Fibroblast of skin of right biceps (primary cell): ENCODE measurements at regions not wholly inside any gene's neighbourhood (a gene's known extent, or its start where the extent isn't known, plus 50 kb on each side); places are given as distances from the start of the nearest gene placed in this dataset.
A peak's percentile ranks its signal among the peaks of the same experiment; 100 is the strongest.
"Not testable (repeated sequence)": the region's sequence is repeated elsewhere in the genome, so short reads cannot be mapped to it uniquely, and the experiment has no call there.

Experiments
- DNase-seq: peaks from one replicate; pipeline ENCODE4 v3.0.0-alpha.2; 2013

DNA sequence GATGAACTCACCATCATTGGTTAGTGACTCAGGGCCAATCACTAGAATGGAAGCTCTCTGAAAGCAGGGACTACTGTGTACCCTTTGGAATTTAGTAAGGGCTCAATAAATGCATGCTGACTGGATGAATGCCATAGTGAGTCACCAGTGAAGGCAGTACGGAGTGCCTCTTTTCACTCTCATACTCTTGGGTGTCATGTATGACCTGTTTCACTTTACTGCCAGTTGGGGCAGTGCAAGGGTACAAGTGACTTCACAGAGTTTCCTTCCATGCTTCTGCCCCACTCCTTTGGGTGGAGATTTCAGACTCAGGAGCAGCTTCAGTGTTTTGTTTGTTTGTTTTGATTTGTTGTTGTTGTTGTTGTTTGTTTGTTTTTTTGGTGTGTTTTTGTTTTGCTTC lies 57.7 kb downstream of the SOX3 start:
- DNase-seq, result no peak

DNA sequence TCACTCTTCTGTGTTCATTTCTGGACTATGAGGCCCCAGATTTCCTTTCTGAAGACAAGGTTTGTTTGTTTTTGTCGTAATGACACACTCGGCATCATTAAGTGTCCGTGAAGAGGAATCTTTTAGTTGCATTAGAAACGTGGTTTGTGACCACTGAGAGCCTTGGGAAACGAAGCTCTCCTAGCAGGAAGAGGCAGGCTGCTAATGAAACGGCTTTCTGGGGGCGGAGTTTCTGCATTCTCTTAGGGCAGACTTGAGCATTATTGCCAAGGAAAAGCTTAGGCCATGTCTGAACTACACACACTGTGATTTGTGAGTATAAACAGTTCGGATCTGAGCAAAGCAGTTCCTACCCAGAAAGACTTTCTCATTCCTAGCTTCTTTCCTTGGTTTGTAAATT lies 64.0 kb downstream of the SOX3 start:
- DNase-seq, result no peak

DNA sequence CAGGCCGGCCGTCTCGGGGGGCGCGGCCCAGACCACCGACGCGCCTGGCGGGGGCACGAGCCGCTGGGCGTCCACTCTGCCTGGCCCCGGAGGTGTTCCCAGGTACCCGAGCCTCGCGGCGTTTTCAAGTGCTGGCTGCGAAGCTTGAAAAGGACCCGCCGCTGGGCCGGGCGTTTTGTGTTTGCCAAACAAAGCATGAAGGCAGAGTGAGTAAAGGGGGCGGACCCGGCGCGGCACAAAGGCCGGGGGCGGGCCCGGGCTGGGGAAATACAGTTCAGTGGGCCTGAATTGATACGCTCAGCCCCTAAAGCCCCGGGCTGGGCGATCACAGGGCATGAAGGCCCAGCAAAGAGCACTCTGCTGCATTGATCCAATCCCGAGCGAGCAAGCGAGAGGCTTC lies 65.4 kb downstream of the SOX3 start:
- DNase-seq, result no peak

DNA sequence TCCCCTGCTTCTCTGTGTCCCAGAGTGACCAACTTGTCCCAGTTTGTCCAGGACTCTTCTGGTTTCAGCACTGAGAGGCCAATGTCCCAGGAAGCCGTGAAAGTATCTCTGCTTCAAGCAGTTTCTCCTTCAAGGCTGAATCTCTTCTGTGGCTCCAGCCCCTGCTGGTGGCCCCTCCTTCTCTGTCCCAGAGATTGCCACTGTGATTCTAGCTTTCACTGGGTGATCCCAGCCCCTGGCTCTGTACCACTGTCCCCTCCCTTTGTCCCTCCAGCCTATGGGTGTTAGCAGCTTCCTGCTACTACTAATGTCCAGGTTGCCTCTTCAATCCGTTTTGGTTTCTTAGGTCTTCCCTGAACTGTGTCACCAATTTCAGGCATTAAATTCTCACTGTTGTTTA lies 70.5 kb downstream of the SOX3 start:
- no peak for DNase-seq

GRCh38 chrX:140433582-140433981 lies 71.3 kb downstream of the SOX3 start:
- no peak for DNase-seq

DNA sequence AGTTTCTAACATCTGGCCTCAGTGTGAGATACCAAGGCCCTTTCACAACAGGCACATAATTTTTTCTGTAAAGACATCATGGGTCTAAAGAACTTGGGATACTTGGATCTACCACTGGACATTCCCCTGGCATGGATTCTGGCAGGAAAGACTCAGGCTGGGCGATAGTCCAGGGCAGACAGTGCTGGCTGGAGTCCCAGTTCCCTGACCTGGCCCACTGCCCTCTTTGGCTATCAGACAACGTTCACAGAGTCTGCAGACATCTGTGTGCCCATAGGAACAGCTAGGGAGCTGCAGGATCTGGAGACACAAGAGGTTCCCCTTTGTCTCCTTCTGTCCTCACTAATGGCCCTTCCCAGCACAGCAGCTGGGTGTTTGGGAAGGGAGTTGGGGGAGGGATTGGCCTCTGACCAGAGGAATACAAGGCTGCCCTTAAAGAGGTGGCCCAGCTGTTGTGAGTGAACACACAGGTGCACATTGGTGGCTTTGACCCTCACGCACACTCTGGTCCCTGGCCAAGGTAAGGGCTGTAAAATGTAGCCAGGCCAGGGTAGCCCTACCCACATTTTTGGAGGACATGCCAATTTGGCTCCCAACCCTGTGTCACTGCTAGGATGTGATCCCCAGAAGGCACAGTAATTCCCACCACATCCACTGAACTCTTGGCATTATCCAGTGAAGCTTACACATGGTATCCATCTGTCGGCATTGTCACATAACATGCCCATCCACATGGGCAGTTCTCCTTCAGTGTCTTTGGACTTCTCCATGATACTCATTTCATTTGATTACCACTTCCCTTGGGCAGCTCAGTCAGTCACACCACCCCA lies 72.3 kb downstream of the SOX3 start:
- DNase-seq, result no peak

- no peak for DNase-seq
Measured at GRCh38 chrX:140431521-140431920, 73.3 kb downstream of the SOX3 start.

- DNase-seq, result no peak
Measured at GRCh38 chrX:140425712-140426395, 79.0 kb downstream of the SOX3 start.

DNA sequence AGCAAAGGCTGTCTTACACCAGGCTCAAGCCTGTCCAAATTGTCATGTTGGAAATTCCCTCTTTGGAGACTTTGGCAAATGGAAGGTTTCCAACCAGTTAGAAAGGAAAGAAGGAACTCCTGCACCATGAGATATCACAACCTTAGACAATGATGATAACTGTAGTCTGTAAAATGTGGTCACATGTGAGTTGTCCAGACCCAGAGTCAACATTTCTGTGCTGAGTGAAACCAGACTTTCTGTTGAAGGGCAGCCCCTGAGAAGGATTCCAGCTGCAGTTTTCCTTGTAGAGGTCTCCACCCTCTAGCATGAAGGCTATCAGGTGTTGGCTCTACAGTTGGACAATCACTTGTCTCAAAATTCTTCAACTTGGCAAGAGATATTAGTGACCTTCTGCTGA lies 82.4 kb downstream of the SOX3 start:
- DNase-seq, result no peak

DNA sequence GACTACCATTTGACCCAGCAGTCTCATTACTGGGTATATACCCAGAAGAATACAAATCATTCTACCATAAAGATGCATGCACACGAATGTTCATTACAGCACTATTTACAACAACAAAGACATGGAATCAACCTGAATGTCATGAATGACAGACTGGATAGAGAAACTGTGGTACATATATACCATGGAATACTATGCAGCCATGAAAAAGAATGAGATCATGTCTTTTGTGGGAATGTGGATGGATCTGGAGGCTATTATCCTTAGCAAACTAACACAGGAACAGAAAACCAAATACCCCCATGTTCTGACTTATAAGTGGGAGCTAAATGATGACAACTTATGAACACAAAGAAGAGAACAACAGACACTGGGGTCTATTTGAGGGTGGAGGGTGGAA lies 102.7 kb downstream of the SOX3 start:
- DNase-seq, result not testable (repeated sequence)

DNA sequence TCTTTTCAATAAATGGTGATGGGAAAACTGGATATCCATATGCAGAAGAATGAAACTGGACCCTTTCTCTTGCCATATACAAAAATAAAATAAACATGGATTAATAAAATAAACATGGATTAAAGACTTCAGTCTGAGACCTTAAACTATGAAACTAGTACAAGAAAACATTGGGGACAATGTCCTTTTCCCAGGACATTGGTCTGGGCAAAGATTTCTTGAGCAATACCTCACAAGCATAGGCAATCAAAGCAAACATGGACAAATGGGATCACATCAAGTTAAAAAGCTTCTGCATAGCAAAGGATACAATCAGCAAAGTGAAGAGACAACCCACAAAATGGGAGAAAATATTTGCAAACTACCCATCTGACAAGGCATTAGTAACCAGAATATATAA lies 108.5 kb downstream of the SOX3 start:
- not testable (repeated sequence) for DNase-seq

GRCh38 chrX:140393507-140393906 lies 111.4 kb downstream of the SOX3 start:
- no peak for DNase-seq

GRCh38 chrX:140391313-140391712 lies 113.6 kb downstream of the SOX3 start:
- DNase-seq, result no peak

DNA sequence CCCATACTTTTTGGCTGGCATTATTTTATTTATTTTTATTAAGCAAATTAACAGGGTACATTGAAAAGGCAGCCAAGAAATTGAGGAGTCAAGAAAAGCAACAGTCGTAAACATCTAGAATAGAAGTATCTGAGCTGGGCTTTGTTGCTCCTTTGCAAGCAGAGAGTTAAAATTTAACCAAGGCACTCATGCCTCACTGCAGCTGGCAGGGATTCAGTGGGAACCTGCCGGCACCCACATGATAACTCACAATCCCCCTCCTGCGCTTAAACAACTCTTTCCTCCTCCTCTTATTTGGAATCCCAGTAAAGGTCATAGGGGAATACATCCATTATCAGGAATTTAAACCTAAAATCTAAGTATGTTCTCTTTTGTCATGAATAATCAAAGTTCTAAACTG lies 115.5 kb downstream of the SOX3 start:
- no peak for DNase-seq

DNA sequence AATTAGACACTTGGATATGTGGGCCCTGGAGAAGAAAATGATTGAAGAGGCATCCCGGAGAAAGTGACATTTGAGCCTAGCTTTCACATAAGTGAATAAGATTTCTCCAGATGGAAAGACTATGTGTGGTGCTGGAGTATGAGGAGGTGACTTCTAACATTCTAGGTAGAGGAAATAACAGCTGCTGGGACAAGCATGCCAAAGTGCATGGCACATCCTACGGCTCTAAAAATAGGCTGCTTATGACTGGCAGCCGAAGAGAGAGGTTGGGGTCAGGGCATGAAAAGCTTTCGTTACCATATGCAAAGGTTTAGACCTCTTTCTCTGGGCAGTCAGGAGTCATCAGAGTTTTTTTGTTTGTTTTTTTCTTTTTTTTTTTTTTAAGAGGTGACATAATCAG lies 142.0 kb downstream of the SOX3 start:
- no peak for DNase-seq

- DNase-seq, result no peak
Measured at GRCh38 chrX:140360924-140361323, 143.9 kb downstream of the SOX3 start.

- no peak for DNase-seq
Measured at GRCh38 chrX:140360284-140360683, 144.6 kb downstream of the SOX3 start.

DNA sequence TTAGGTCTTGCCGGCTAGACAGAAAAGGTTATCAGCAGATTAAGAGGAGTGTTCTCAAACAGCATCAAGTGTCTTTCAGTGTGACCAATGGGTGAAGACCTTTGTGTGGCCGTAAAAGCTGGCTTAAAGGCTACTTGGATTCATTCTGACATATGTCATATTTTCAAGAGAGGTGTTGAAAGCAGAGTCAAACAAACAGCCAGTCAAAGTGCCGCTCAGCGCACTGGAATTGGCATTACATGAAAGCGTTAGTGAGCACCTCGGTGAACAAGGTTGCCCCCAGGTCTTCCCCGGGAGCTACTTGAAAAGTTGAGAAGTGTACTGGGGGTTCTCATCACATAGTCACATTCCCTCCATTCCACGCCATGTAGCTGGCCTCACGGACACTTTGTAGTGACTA lies 148.9 kb downstream of the SOX3 start:
- DNase-seq, result no peak

GRCh38 chrX:140355429-140355828 lies 149.4 kb downstream of the SOX3 start:
- no peak for DNase-seq

DNA sequence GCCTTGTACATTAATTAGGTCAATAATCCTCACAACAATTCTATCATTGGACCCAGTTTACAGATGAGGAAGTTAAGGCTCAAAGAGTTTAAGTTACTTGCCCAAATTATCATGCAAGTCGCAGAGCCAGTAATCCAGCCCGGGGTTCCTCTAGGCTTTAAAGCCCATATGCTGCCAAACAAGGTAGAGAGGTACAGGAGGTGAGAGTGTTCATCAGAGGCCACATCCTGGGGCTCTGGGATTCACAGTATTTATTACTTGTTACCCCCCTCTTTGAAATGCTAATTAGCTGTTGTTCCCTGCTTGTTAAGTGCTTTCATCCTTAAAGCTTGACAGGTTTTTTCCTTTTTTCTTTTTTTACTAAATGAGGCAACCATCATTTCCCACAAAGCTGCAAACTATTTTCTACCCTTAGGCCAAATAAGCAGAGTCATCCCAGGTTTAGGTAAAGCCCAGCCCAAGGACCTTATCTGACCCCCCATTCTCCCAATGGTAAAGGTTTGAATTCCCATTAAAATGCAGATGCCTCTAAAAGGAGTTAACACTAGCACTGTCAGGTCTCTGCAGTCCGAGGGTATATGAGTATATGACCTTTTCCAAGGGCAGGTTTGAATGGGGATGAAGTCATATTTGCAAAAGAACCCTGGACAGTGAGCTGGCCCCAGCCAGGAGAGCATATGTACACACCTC lies 150.3 kb downstream of the SOX3 start:
- no peak for DNase-seq

DNA sequence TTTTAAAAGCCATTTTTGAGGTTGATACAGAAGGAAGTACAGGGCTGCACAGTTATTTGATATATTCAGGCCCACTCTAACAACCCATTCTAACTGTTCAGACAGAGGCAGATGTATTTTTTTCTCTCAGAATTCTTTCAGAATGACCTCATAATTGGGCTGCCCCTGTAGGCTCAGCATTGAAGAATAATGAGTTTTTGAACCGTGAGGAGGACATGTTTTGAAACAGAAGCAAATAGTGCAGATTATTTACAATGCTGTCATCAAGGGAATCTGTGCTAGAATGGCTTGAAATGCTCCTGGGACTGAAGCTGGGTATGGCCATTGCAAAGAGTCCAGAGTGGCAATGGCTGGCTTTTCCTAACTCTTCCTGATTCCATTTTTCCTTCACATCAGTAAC lies 158.1 kb downstream of the SOX3 start:
- peak; percentile 0 for DNase-seq

- DNase-seq, result no peak
Measured at GRCh38 chrX:140343226-140343868, 161.5 kb downstream of the SOX3 start.

GRCh38 chrX:140342410-140342809 lies 162.5 kb downstream of the SOX3 start:
- DNase-seq, result no peak

- no peak for DNase-seq
Measured at GRCh38 chrX:140337263-140337662, 167.6 kb downstream of the SOX3 start.
